ENCODE measurements at regions not wholly inside any gene's neighbourhood (a gene's known extent, or its start where the extent isn't known, plus 50 kb on each side); places are given as distances from the start of the nearest gene placed in this dataset.

DNA sequence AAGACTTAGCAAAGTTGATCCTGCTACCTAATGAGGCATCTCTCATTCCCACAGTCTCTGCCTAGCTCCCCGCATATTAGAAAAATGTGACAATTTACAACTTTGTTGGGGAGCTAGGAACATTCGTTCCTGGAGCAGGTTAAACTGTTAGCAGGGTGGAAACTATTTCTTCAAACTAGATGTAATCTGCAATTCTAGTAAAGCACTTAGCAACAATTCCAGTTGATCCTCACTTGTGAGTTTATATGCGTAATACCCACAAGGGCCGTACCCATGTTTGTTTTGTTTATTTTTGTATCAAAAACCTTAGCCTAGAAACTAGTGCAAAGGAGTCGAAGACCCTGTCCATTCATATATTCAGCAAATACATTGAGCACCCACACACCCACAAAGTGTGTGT is 175.8 kb upstream of the DMAC1 start:
- Histone ChIP-seq H3K79me2 (ENCODE audit: control insufficient read depth, insufficient read depth, low read length) (no peaks in the 10 kb centered on the region), H3K4me3 (replicated peaks in 1 of 3; ENCODE audit: insufficient read depth in 1 of 3, low read depth in 1 of 3, low read length in 3 of 3) (no peak overlapping the region), H3K4me2 (ENCODE audit: insufficient read depth, low read length) (no peak overlapping the region), H3K4me1 (ENCODE audit: control insufficient read depth, extremely low read depth, insufficient read depth, low read length) (no peaks in the 10 kb centered on the region), H2AFZ (ENCODE audit: low read depth, low read length) (no peak overlapping the region), H3K27me3 (ENCODE audit: control insufficient read depth in 2 of 2, insufficient read depth in 2 of 2, low read length in 2 of 2) (no peaks in the 10 kb centered on the region), H4K20me1 (replicated peaks; ENCODE audit: control insufficient read depth, extremely low read depth, insufficient read depth, low read length) (no peaks in the 10 kb centered on the region), H3K9ac (replicated peaks; ENCODE audit: extremely low read depth, insufficient read depth, low read length) (no peak overlapping the region), H3K36me3 (ENCODE audit: control insufficient read depth in 2 of 2, extremely low read depth in 1 of 2, insufficient read depth in 2 of 2, low read length in 2 of 2) (no peaks in the 10 kb centered on the region), H3K27ac (ENCODE audit: insufficient read depth, low read depth, low read length) (no peak overlapping the region), H3K9me1 (replicated peaks; ENCODE audit: control insufficient read depth, extremely low read depth, insufficient read depth, low read length) (no peaks in the 10 kb centered on the region), H3K9me3 (replicated peaks; ENCODE audit: control insufficient read depth, insufficient read depth, low read length) (no peaks in the 10 kb centered on the region)
- no TSS peak for BruUV-seq (replicated peaks)
- dilution Hi-C loops (cut with MboI; ENCODE audit: extremely low pct_ligation_motif_present, low sequenced_read_pairs) (no loop called here), intact Hi-C loops (cut with micrococcal nuclease) (no loop called here)
- no peak for DNase-seq (ENCODE audit: low read depth, low spot score)
- FAIRE-seq, result no peak
- POLR2A ChIA-PET, result no interaction called here
- CTCF ChIA-PET, result no interaction called here
- no peak for TF ChIP-seq EZH2 (IDR thresholded peaks at IDR 0.05; ENCODE audit: borderline replicate concordance, low read depth, low read length, severe bottlenecking)
- TF ChIP-seq MYC (IDR thresholded peaks at IDR 0.05; ENCODE audit: low read depth, low read length), result no peak

GRCh38 chr9:7974335-7974960 is 174.9 kb upstream of the DMAC1 start:
- no peak overlapping the region for H3K27ac ChIP-seq (ENCODE audit: insufficient read depth, low read depth, low read length)
- H3K36me3 ChIP-seq (ENCODE audit: control insufficient read depth in 2 of 2, extremely low read depth in 1 of 2, insufficient read depth in 2 of 2, low read length in 2 of 2), result no peaks in the 10 kb centered on the region
- H3K9ac ChIP-seq (replicated peaks; ENCODE audit: extremely low read depth, insufficient read depth, low read length), result no peak overlapping the region
- H3K27me3 ChIP-seq (ENCODE audit: control insufficient read depth in 2 of 2, insufficient read depth in 2 of 2, low read length in 2 of 2), result no peaks in the 10 kb centered on the region
- no peak overlapping the region for H2AFZ ChIP-seq (ENCODE audit: low read depth, low read length)
- H3K4me3 ChIP-seq (replicated peaks in 1 of 3; ENCODE audit: insufficient read depth in 1 of 3, low read depth in 1 of 3, low read length in 3 of 3), result no peak overlapping the region
- dilution Hi-C loops (cut with MboI; ENCODE audit: extremely low pct_ligation_motif_present, low sequenced_read_pairs) (no loop called here), intact Hi-C loops (cut with micrococcal nuclease) (no loop called here)
- H3K4me1 ChIP-seq (ENCODE audit: control insufficient read depth, extremely low read depth, insufficient read depth, low read length), result no peaks in the 10 kb centered on the region
- H3K79me2 ChIP-seq (ENCODE audit: control insufficient read depth, insufficient read depth, low read length), result no peaks in the 10 kb centered on the region
- H4K20me1 ChIP-seq (replicated peaks; ENCODE audit: control insufficient read depth, extremely low read depth, insufficient read depth, low read length), result no peaks in the 10 kb centered on the region
- DNase-seq (ENCODE audit: low read depth, low spot score) (no peak), FAIRE-seq (no peak)
- ChIA-PET POLR2A (no interaction called here), CTCF (no interaction called here)
- H3K9me3 ChIP-seq (replicated peaks; ENCODE audit: control insufficient read depth, insufficient read depth, low read length), result no peaks in the 10 kb centered on the region
- no peaks in the 10 kb centered on the region for H3K9me1 ChIP-seq (replicated peaks; ENCODE audit: control insufficient read depth, extremely low read depth, insufficient read depth, low read length)
- TF ChIP-seq MAX (IDR thresholded peaks at IDR 0.05; ENCODE audit: insufficient read depth, insufficient read length) (no peak), POLR2AphosphoS5 (IDR thresholded peaks at IDR 0.05; ENCODE audit: insufficient read depth, low read depth, low read length) (no peak), CTCF (IDR thresholded peaks at IDR 0.05; ENCODE audit: extremely low read depth in 1 of 2, insufficient read depth in 1 of 2, low read depth in 1 of 2, low read length in 2 of 2) (no peak), MYC (IDR thresholded peaks at IDR 0.05; ENCODE audit: low read depth, low read length) (no peak), POLR2A (IDR thresholded peaks at IDR 0.05; ENCODE audit: low read depth, low read length) (no peak), GATA2 (IDR thresholded peaks at IDR 0.05; ENCODE audit: insufficient read depth, insufficient read length, low read depth, low read length) (no peak), FOS (IDR thresholded peaks at IDR 0.05; ENCODE audit: borderline replicate concordance, insufficient read depth, low read length) (no peak), JUN (IDR thresholded peaks at IDR 0.05; ENCODE audit: borderline replicate concordance, insufficient read depth, insufficient read length, low read depth) (no peak), EZH2 (IDR thresholded peaks at IDR 0.05; ENCODE audit: borderline replicate concordance, low read depth, low read length, severe bottlenecking) (no peak)
- no TSS peak for BruUV-seq (replicated peaks)
- no peak overlapping the region for H3K4me2 ChIP-seq (ENCODE audit: insufficient read depth, low read length)

All from endothelial cell of umbilical vein (primary cell).